ENCODE measurements at regions not wholly inside any gene's neighbourhood (a gene's known extent, or its start where the extent isn't known, plus 50 kb on each side); places are given as distances from the start of the nearest gene placed in this dataset.

DNA sequence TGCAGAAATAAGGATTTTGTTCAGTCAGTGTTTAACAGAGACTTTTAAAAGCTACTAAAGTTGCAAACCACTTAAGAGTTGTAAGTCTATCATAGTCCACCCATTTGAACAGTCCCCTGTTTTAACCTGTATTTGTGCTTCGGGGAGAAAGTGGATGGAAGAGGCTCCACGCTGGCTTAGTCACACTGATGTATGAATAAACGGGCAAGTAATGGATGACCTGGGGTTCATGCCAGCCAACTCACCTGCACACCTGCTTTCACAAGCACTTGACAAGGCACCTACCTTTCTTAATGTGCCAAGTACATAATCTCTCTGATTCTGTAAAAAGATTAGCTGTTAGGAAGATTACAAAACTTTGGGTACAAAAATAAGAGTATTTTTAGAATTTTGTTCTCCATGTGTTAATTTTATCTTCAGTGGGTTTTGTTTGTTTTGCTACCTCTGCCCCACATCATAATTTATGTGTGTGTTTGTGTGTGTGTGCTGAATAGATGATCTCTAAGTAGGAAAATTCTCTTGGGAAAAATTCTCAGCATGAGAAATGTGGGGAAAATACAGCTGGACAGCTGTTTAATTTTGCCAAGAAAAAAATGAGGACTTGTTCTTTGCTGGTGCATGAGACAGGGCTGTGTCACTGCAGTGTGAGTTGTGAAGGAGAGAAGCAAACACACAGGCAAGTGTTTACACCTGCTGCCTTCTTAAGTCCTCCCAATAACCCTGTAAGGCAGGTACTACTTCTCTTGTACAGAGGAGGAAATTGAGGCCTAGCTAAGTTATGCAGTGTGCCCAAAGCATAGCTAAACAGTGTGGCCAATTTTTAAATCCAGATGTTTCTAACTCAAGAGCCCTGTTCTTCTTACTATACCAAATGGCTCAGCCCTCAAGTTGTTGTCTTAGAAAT lies 181.2 kb upstream of the IL12A start:
- Histone ChIP-seq H3K9me3 (replicated peaks) (no peaks in the 10 kb centered on the region), H3K4me3 (no peak overlapping the region), H3K27me3 (ENCODE audit: low read depth) (no peaks in the 10 kb centered on the region), H3K27ac (replicated peaks) (peak overlapping the region; percentile 51), H3K36me3 (no peaks in the 10 kb centered on the region), H3K4me1 (peaks cover 52% of the 10 kb centered on the region)
- TF ChIP-seq CTCF (IDR thresholded peaks at IDR 0.05; ENCODE audit: borderline replicate concordance), result no peak
- intact Hi-C loops (cut with micrococcal nuclease), result loop anchor here (5.0 to 10.0 kb wide), 2 partner anchors 190 to 543 kb away; no protein-coding TSS in a partner anchor
- no peak for DNase-seq

GRCh38 chr3:159813822-159814531 lies 174.7 kb upstream of the IL12A start:
- no peak for DNase-seq
- H3K4me3 ChIP-seq, result no peak overlapping the region
- no peaks in the 10 kb centered on the region for H3K36me3 ChIP-seq
- no peak for TF ChIP-seq CTCF (IDR thresholded peaks at IDR 0.05; ENCODE audit: borderline replicate concordance)
- H3K27ac ChIP-seq (replicated peaks), result no peak overlapping the region
- no peaks in the 10 kb centered on the region for H3K27me3 ChIP-seq (ENCODE audit: low read depth)
- H3K4me1 ChIP-seq, result peaks cover 33% of the 10 kb centered on the region
- H3K9me3 ChIP-seq (replicated peaks), result no peaks in the 10 kb centered on the region
- intact Hi-C loops (cut with micrococcal nuclease), result no loop called here

GRCh38 chr3:159816512-159816911 lies 172.1 kb upstream of the IL12A start:
- intact Hi-C loops (cut with micrococcal nuclease), result no loop called here
- no peaks in the 10 kb centered on the region for H3K9me3 ChIP-seq (replicated peaks)
- no peaks in the 10 kb centered on the region for H3K27me3 ChIP-seq (ENCODE audit: low read depth)
- H3K27ac ChIP-seq (replicated peaks), result no peak overlapping the region
- no peak for DNase-seq
- no peak overlapping the region for H3K4me3 ChIP-seq
- peaks cover 41% of the 10 kb centered on the region for H3K4me1 ChIP-seq
- TF ChIP-seq CTCF (IDR thresholded peaks at IDR 0.05; ENCODE audit: borderline replicate concordance), result no peak
- no peaks in the 10 kb centered on the region for H3K36me3 ChIP-seq

DNA sequence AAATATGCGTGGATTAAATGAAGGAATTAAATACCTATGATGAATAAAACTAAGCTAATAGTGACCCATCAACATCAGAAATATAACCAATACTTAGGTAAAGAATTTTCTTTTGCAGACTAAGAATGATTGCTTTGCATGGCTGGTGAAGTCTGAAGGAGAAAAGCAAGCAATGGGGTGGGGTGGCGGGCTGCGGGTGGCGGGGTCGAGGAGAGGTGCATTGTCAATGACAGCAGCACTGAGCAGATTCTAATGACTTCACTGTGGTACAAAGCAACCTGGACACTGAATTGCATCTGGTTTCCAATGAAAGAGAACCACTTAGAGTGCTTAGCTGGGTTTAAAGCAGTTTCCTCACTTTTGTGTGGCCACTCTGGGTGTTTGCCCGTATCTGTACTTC lies 171.5 kb upstream of the IL12A start:
- intact Hi-C loops (cut with micrococcal nuclease), result no loop called here
- no peak for DNase-seq
- peaks cover 41% of the 10 kb centered on the region for H3K4me1 ChIP-seq
- H3K4me3 ChIP-seq, result no peak overlapping the region
- no peaks in the 10 kb centered on the region for H3K27me3 ChIP-seq (ENCODE audit: low read depth)
- H3K27ac ChIP-seq (replicated peaks), result no peak overlapping the region
- H3K36me3 ChIP-seq, result no peaks in the 10 kb centered on the region
- no peak for TF ChIP-seq CTCF (IDR thresholded peaks at IDR 0.05; ENCODE audit: borderline replicate concordance)
- H3K9me3 ChIP-seq (replicated peaks), result no peaks in the 10 kb centered on the region

DNA sequence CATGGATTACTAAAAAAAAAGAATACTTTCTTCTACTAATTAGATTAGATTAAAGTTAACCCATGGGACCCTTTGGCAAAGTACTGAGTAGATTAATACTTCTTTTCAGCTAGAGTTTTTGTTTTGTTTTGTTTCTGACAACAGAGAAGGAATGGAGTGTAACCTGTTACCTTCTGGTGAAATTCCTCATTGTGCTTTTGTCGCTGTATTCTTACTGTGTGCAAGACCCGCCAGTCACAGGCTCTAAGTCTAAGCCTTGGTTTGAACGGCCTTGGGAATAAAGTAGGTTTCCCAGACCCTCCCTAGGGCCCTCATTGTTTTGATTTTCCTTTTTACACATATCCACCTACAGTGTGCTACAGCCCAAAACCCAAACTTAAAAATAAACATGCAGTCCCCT lies 171.1 kb upstream of the IL12A start:
- Histone ChIP-seq H3K36me3 (no peaks in the 10 kb centered on the region), H3K4me1 (peaks cover 41% of the 10 kb centered on the region), H3K27ac (replicated peaks) (no peak overlapping the region), H3K9me3 (replicated peaks) (no peaks in the 10 kb centered on the region), H3K27me3 (ENCODE audit: low read depth) (no peaks in the 10 kb centered on the region), H3K4me3 (no peak overlapping the region)
- DNase-seq, result no peak
- no peak for TF ChIP-seq CTCF (IDR thresholded peaks at IDR 0.05; ENCODE audit: borderline replicate concordance)
- intact Hi-C loops (cut with micrococcal nuclease), result no loop called here
